CD8-positive, alpha-beta memory T cell (primary cell): ENCODE measurements at regions not wholly inside any gene's neighbourhood (a gene's known extent, or its start where the extent isn't known, plus 50 kb on each side); places are given as distances from the start of the nearest gene placed in this dataset.

Source experiments
- CTCF ChIA-PET: fragments of 350-600 bp; sonication (Branson Sonifier 250); formaldehyde crosslinking; loops from one replicate; lab custom pipeline; 2021; ENCODE audit warnings: antibody characterized with exemption; lab: Charles Lee
- POLR2A ChIA-PET: fragments of 350-600 bp; sonication (Branson Sonifier 250); formaldehyde crosslinking; loops from one replicate; lab custom pipeline; 2021; ENCODE audit warnings: antibody characterized with exemption; lab: Charles Lee
- DNase-seq, 5 donors: peaks; one replicate each; pipeline versions ENCODE4 v3.0.0 to v3.0.0-alpha.2; 2020 to 2022; ENCODE audit warnings: mixed read lengths in 1 of 5
- H3K27ac ChIP-seq: one replicate; pipeline ENCODE4 v1.7.0; 2013; ENCODE audit warnings: low read depth, mild to moderate bottlenecking, low read length, moderate library complexity
- H3K27me3 ChIP-seq: 2 replicates; pipeline ENCODE4 v1.7.0; 2013; ENCODE audit warnings: low read length, mild to moderate bottlenecking; ENCODE audit not compliant: insufficient read depth, poor library complexity, severe bottlenecking
- H3K36me3 ChIP-seq: 2 replicates; pipeline ENCODE4 v1.7.0; 2013; ENCODE audit warnings: mild to moderate bottlenecking, low read length, moderate library complexity; ENCODE audit not compliant: insufficient read depth
- H3K4me1 ChIP-seq: 2 replicates; pipeline ENCODE4 v1.7.0; 2013; ENCODE audit warnings: mild to moderate bottlenecking, low read length, moderate library complexity; ENCODE audit not compliant: insufficient read depth
- H3K4me3 ChIP-seq: 2 replicates; pipeline ENCODE4 v1.7.0; 2013; ENCODE audit warnings: mild to moderate bottlenecking, low read length
- H3K9me3 ChIP-seq: 2 replicates; pipeline ENCODE4 v1.7.0; 2013; ENCODE audit warnings: mild to moderate bottlenecking, low read length
- H3K27ac Mint-ChIP-seq, 8 donors: one replicate each; pipeline ENCODE4 v1.8.0; 2020 to 2021; ENCODE audit warnings: mixed read lengths in 8 of 8, mild to moderate bottlenecking in 6 of 8, inconsistent platforms in 3 of 8, moderate library complexity in 3 of 8
- H3K27me3 Mint-ChIP-seq, 2 donors: one replicate each; pipeline ENCODE4 v1.8.0; 2020 to 2021; ENCODE audit warnings: mixed read lengths in 2 of 2, mild to moderate bottlenecking in 1 of 2, moderate library complexity in 1 of 2
- H3K36me3 Mint-ChIP-seq, 3 donors: one replicate each; pipeline ENCODE4 v1.8.0; 2020 to 2021; ENCODE audit warnings: mixed read lengths in 3 of 3, inconsistent platforms in 1 of 3, mild to moderate bottlenecking in 1 of 3
- H3K4me1 Mint-ChIP-seq, 3 donors: one replicate each; pipeline ENCODE4 v1.8.0; 2020 to 2021; ENCODE audit warnings: mixed read lengths in 3 of 3, inconsistent platforms in 1 of 3, mild to moderate bottlenecking in 1 of 3
- H3K4me3 Mint-ChIP-seq, 7 donors: one replicate each; pipeline ENCODE4 v1.8.0; 2020 to 2021; ENCODE audit warnings: mixed read lengths in 7 of 7, mild to moderate bottlenecking in 6 of 7, moderate library complexity in 4 of 7, inconsistent platforms in 2 of 7
- H3K9me3 Mint-ChIP-seq, 5 donors: one replicate each; pipeline ENCODE4 v1.8.0; 2020 to 2022; ENCODE audit warnings: mixed read lengths in 5 of 5, mild to moderate bottlenecking in 3 of 5, moderate library complexity in 2 of 5, inconsistent platforms in 1 of 5

DNA sequence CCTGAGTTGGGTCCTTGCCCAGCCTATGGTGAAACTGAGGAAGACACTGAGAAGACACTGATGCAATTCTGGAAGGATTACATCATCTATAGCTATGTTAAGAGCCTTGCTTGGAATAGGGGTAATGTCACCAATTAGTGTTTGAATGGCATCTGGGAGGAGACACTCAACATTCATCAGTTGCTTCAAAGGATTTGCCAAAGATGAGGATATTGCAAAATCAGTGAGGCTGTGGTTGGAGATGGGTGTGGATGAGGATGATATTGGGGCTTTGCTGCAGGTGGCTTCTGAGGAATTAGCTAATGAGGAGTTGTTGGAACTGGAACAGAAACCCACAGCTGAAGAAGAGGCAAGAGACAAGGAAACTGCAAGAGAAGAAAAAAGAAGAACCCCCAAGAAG lies 146.7 kb upstream of the SP4 start:
- H3K4me3 ChIP-seq, result no peak overlapping the region
- ChIA-PET CTCF (no interaction called here), POLR2A (no interaction called here)
- peaks cover 0 to 2% (median 0%) of the 10 kb centered on the region in 5 donors for H3K9me3 Mint-ChIP-seq
- no peak overlapping the region for H3K27ac ChIP-seq
- no peaks in the 10 kb centered on the region for H3K27me3 ChIP-seq
- H3K27ac Mint-ChIP-seq, result peak overlapping the region in 1 of 8 donors; percentile 23
- H3K27me3 Mint-ChIP-seq, result no peaks in the 10 kb centered on the region
- peaks cover 0 to 7% (median 3%) of the 10 kb centered on the region in 3 donors for H3K36me3 Mint-ChIP-seq
- peaks cover 0 to 5% (median 0%) of the 10 kb centered on the region in 3 donors for H3K4me1 Mint-ChIP-seq
- DNase-seq, result no peak
- H3K9me3 ChIP-seq, result no peaks in the 10 kb centered on the region
- no peaks in the 10 kb centered on the region for H3K36me3 ChIP-seq
- H3K4me3 Mint-ChIP-seq, result no peak overlapping the region
- no peaks in the 10 kb centered on the region for H3K4me1 ChIP-seq

DNA sequence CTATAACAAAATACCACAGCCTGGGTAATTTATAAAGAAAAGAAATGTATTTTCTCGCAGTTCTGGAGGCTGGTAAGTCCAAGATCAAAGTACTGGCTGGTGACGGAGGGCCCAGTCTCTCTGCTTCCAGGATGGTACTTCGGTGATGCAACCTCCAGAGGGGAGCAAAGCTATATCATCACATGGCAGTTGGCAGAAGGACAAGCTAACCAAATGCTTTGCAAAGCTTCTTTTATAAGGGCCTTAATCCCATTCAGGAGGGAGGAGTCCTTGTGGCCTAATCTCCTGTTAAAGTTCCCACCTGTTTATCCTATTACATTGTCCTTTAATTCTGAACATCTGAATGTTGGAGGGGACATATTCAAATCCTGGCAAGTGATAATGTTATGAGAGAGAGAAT lies 134.1 kb upstream of the SP4 start:
- no peaks in the 10 kb centered on the region for H3K4me1 ChIP-seq
- no peak overlapping the region for H3K27ac ChIP-seq
- no peaks in the 10 kb centered on the region for H3K4me1 Mint-ChIP-seq
- no peaks in the 10 kb centered on the region for H3K9me3 Mint-ChIP-seq
- POLR2A ChIA-PET, result no interaction called here
- DNase-seq, result no peak
- H3K27me3 ChIP-seq, result no peaks in the 10 kb centered on the region
- no peaks in the 10 kb centered on the region for H3K9me3 ChIP-seq
- no peak overlapping the region for H3K4me3 Mint-ChIP-seq
- H3K36me3 Mint-ChIP-seq, result no peaks in the 10 kb centered on the region
- no peak overlapping the region for H3K4me3 ChIP-seq
- H3K27me3 Mint-ChIP-seq, result no peaks in the 10 kb centered on the region
- no peaks in the 10 kb centered on the region for H3K36me3 ChIP-seq
- CTCF ChIA-PET, result no interaction called here
- peak overlapping the region in 1 of 8 donors; percentile 36 for H3K27ac Mint-ChIP-seq

DNA sequence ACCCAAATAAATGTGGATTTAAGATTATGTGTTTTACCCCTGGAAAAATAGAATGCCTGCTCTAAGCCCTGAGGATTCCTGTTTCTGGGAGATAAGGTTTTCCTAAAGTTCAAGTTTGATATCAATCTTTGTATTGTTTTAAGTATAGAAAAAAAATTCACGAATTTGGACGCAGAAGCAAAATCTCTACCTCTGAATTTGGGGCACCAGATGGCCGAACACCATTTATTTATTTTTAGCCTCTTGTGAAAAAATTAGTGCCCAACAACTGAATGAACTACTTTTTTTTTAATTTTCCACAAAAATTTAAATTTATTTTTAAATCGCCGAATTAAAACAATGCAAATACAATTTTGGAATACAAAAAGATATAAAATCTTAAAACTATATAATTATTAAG lies 128.1 kb upstream of the SP4 start:
- CTCF ChIA-PET, result no interaction called here
- Histone ChIP-seq H3K4me3 (no peak overlapping the region), H3K27me3 (no peaks in the 10 kb centered on the region), H3K4me1 (no peaks in the 10 kb centered on the region), H3K36me3 (no peaks in the 10 kb centered on the region), H3K9me3 (no peaks in the 10 kb centered on the region), H3K27ac (no peak overlapping the region)
- Mint-ChIP-seq H3K27ac (no peak overlapping the region), H3K4me3 (no peak overlapping the region), H3K27me3 (no peaks in the 10 kb centered on the region), H3K36me3 (no peaks in the 10 kb centered on the region), H3K9me3 (no peaks in the 10 kb centered on the region), H3K4me1 (no peaks in the 10 kb centered on the region)
- no peak for DNase-seq
- POLR2A ChIA-PET, result no interaction called here

DNA sequence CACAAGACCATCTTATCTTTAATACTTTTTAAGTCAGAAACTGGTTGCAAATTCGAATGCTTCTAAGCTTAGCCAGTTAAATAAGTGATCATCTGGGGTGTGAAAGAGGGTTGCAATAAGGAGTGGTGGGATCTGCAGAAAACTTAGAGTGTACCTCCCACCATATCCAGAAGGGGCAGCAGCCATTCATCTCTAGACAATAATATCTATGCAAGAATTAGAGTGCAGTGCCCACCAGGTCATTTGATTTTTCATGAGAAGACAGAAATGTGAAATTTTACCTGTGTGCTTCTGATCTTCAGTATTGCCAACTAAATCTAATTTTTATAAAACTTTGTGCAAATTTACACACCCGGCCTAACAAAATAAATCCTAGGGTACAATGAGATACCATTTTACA lies 127.2 kb upstream of the SP4 start:
- peaks cover 0 to 6% (median under 1%) of the 10 kb centered on the region in 3 donors for H3K4me1 Mint-ChIP-seq
- no peak overlapping the region for H3K27ac Mint-ChIP-seq

DNA sequence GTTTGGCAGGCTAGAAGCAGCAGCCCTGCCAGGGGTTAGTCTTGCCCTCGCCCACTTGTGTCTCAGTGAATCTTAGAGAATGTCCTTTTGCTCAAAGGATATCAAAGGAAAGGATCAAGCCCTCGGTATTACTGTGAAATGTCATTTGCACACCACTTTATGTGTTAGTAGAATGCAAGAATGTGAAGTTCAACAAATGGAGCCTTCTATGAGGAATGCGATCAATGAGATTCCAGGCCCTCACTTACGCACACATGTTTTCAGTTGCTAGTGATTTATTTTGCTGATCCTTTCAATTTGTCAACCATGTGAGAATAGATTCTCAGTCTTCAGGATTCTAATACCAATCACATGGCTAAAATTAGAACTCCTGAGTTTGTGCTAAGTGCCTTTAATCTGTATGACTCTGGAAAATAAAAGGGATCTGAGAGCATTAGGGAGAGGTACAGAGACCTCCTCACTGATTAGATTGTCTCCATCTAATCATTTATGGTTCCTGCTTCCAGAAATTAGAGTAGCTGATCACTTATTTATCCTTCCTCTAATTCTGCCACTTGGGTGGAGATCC lies 123.0 kb upstream of the SP4 start:
- peaks cover 0 to 6% (median 1%) of the 10 kb centered on the region in 3 donors for H3K4me1 Mint-ChIP-seq
- peaks cover 0 to 14% (median 0%) of the 10 kb centered on the region in 3 donors for H3K36me3 Mint-ChIP-seq
- Histone ChIP-seq H3K36me3 (no peaks in the 10 kb centered on the region), H3K4me1 (no peaks in the 10 kb centered on the region), H3K27me3 (no peaks in the 10 kb centered on the region), H3K9me3 (no peaks in the 10 kb centered on the region), H3K4me3 (no peak overlapping the region), H3K27ac (no peak overlapping the region)
- no peak overlapping the region for H3K4me3 Mint-ChIP-seq
- peaks cover 3 to 7% (median 3%) of the 10 kb centered on the region in 5 donors for H3K9me3 Mint-ChIP-seq
- ChIA-PET CTCF (no interaction called here), POLR2A (no interaction called here)
- no peak overlapping the region for H3K27ac Mint-ChIP-seq
- H3K27me3 Mint-ChIP-seq, result no peaks in the 10 kb centered on the region
- no peak for DNase-seq

More for the DNA sequence above, 127.2 kb upstream of the SP4 start:
- no peaks in the 10 kb centered on the region for H3K27me3 ChIP-seq
- H3K4me3 ChIP-seq, result no peak overlapping the region
- Mint-ChIP-seq H3K27me3 (no peaks in the 10 kb centered on the region), H3K4me3 (no peak overlapping the region), H3K9me3 (no peaks in the 10 kb centered on the region), H3K36me3 (no peaks in the 10 kb centered on the region)
- H3K4me1 ChIP-seq, result no peaks in the 10 kb centered on the region
- H3K27ac ChIP-seq, result no peak overlapping the region
- no peak for DNase-seq
- CTCF ChIA-PET, result no interaction called here
- no peaks in the 10 kb centered on the region for H3K9me3 ChIP-seq
- no peaks in the 10 kb centered on the region for H3K36me3 ChIP-seq
- POLR2A ChIA-PET, result no interaction called here

DNA sequence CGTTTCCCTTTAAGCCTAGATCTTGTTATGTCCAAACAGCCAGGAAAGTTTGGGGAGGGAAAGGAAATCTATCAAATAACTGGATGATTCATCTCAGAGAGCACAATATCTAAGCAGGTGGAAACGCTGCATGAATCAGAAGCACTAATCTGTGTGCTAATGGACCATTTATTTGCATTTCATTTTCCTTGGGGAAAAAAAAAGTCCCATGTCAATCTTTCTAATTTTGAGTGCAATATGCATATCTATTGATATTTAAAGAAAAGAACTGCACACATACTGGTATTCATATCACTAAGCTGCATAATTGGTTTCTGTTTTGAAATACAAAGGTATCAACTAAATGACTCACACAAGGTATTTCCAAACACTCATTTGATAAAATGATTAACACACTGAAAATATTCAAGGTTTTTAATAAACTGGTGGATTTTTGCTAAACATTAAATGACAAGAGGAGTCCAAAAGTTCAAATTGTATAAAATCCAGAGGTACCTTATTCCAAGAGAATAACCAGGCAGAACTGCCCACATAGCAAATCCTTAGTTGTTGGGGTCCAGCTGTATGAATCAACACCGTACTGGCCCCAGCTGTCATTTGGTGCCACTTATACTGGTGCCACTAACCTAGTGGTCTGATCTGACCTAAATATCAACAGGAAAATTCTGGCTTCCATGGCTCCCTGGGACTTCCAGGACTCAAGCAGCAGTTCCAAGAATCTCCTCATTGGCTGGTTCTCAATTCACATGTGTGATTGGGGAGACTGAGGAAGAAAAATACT lies 122.2 kb upstream of the SP4 start:
- ChIA-PET CTCF (no interaction called here), POLR2A (no interaction called here)
- H3K36me3 Mint-ChIP-seq, result peaks cover 0 to 14% (median 0%) of the 10 kb centered on the region in 3 donors
- H3K27me3 Mint-ChIP-seq, result no peaks in the 10 kb centered on the region
- Histone ChIP-seq H3K9me3 (no peaks in the 10 kb centered on the region), H3K36me3 (no peaks in the 10 kb centered on the region), H3K4me3 (no peak overlapping the region), H3K4me1 (no peaks in the 10 kb centered on the region), H3K27me3 (no peaks in the 10 kb centered on the region), H3K27ac (no peak overlapping the region)
- H3K27ac Mint-ChIP-seq, result no peak overlapping the region
- DNase-seq, result no peak
- H3K4me3 Mint-ChIP-seq, result no peak overlapping the region
- peaks cover 0 to 6% (median 1%) of the 10 kb centered on the region in 3 donors for H3K4me1 Mint-ChIP-seq
- peaks cover 3 to 7% (median 3%) of the 10 kb centered on the region in 5 donors for H3K9me3 Mint-ChIP-seq

DNA sequence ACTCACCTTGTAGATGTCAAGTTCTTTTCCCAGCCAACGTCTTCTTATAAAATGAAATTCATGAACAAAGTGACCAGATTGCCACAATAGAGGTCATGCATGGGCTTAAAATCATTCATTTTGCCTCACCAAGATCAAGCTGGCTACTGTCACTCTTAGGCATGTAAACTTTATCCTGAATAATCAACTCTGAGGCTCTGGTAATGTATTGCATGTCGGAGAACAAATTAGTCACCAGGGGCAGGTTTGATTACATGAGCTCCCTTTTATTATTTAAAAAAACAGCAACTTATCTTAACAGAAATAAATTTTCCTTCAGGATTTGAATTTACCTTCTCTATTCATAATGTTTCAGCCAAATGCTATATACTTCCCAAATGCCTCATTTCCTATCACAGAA lies 112.9 kb upstream of the SP4 start:
- Mint-ChIP-seq H3K27me3 (no peaks in the 10 kb centered on the region), H3K36me3 (peaks cover 0 to 10% (median 1%) of the 10 kb centered on the region in 3 donors), H3K4me1 (peaks cover 2 to 4% (median 4%) of the 10 kb centered on the region in 3 donors), H3K9me3 (peaks cover 6 to 14% (median 10%) of the 10 kb centered on the region in 5 donors), H3K27ac (no peak overlapping the region), H3K4me3 (no peak overlapping the region)
- POLR2A ChIA-PET, result no interaction called here
- CTCF ChIA-PET, result no interaction called here
- Histone ChIP-seq H3K4me1 (no peaks in the 10 kb centered on the region), H3K9me3 (no peaks in the 10 kb centered on the region), H3K27ac (no peak overlapping the region), H3K27me3 (no peaks in the 10 kb centered on the region), H3K4me3 (no peak overlapping the region), H3K36me3 (no peaks in the 10 kb centered on the region)
- DNase-seq, result no peak
